Immature natural killer cell (primary cell): ENCODE measurements at regions not wholly inside any gene's neighbourhood (a gene's known extent, or its start where the extent isn't known, plus 50 kb on each side); places are given as distances from the start of the nearest gene placed in this dataset.

Source experiments
- DNase-seq, 3 donors: peaks; one replicate each; pipeline ENCODE4 v3.0.0; 2022; ENCODE audit warnings: mixed read lengths in 1 of 3
- H3K27ac Mint-ChIP-seq, 6 donors: one replicate each; pipeline ENCODE4 v1.8.0; 2020; ENCODE audit warnings: mixed read lengths in 6 of 6, mild to moderate bottlenecking in 5 of 6, inconsistent platforms in 4 of 6, moderate library complexity in 3 of 6
- H3K27me3 Mint-ChIP-seq, 3 donors: one replicate each; pipeline ENCODE4 v1.8.0; 2020 to 2021; ENCODE audit warnings: low read depth in 3 of 3, mild to moderate bottlenecking in 3 of 3, mixed read lengths in 3 of 3, moderate library complexity in 3 of 3, inconsistent platforms in 1 of 3
- H3K36me3 Mint-ChIP-seq, 3 donors: one replicate each; pipeline ENCODE4 v1.8.0; 2020; ENCODE audit warnings: mixed read lengths in 3 of 3, inconsistent platforms in 2 of 3, mild to moderate bottlenecking in 2 of 3
- H3K4me1 Mint-ChIP-seq, 2 donors: one replicate each; pipeline ENCODE4 v1.8.0; 2020; ENCODE audit warnings: inconsistent platforms in 2 of 2, mild to moderate bottlenecking in 2 of 2, mixed read lengths in 2 of 2, moderate library complexity in 1 of 2
- H3K4me3 Mint-ChIP-seq, 5 donors: one replicate each; pipeline ENCODE4 v1.8.0; 2020; ENCODE audit warnings: mild to moderate bottlenecking in 5 of 5, mixed read lengths in 5 of 5, inconsistent platforms in 3 of 5, moderate library complexity in 3 of 5
- H3K9me3 Mint-ChIP-seq, 6 donors: one replicate each; pipeline ENCODE4 v1.8.0; 2020; ENCODE audit warnings: mild to moderate bottlenecking in 6 of 6, mixed read lengths in 6 of 6, inconsistent platforms in 4 of 6, moderate library complexity in 3 of 6

DNA sequence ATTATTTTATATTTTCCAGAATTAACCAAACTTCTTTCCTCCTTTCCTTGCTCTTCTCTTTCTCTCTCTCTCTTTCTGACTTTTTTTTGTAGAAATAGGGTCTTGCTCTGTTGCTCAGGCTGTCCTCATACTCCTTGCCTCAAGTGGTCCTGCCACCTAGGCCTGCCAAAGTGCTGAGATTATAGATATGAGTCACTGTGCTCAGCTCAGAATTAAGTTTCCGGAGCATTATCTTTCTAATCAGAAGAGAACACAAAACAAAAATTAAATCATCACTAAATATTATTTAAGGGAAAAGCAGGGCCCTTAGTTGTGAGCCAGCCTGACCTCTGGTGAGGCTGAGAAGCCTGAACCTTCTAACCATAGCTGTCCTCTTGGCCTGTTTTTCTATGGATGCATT is 168.2 kb downstream of the SOX2 start:
- Mint-ChIP-seq H3K9me3 (peaks cover 0 to 4% (median 1%) of the 10 kb centered on the region in 6 donors), H3K27ac (no peak overlapping the region), H3K36me3 (no peaks in the 10 kb centered on the region), H3K27me3 (peaks cover 0 to 3% (median 2%) of the 10 kb centered on the region in 3 donors), H3K4me1 (no peaks in the 10 kb centered on the region), H3K4me3 (no peak overlapping the region)
- DNase-seq, result no peak

DNA sequence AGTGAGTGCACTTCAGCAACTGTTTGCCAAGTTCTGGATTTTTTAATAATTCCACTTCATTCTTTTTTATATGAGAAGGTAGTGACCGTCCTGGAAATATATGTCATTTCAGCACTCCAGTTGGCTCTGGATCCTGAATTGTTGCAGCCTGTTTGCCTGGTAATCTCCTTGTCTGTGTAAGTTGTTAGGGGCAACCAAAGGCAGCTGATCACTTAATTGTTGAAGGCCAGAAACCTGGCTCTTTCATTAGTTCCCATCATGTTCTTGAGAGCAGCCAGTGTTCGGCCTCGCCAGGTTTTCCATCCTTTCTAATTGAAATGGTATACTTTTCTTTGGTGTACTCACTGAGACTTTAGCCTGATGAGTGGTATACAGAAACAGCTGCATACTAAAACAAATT is 168.6 kb downstream of the SOX2 start:
- Mint-ChIP-seq H3K27me3 (peaks cover 0 to 3% (median 2%) of the 10 kb centered on the region in 3 donors), H3K36me3 (no peaks in the 10 kb centered on the region), H3K4me1 (no peaks in the 10 kb centered on the region), H3K9me3 (peaks cover 0 to 4% (median 1%) of the 10 kb centered on the region in 6 donors), H3K4me3 (no peak overlapping the region), H3K27ac (no peak overlapping the region)
- DNase-seq, result no peak

DNA sequence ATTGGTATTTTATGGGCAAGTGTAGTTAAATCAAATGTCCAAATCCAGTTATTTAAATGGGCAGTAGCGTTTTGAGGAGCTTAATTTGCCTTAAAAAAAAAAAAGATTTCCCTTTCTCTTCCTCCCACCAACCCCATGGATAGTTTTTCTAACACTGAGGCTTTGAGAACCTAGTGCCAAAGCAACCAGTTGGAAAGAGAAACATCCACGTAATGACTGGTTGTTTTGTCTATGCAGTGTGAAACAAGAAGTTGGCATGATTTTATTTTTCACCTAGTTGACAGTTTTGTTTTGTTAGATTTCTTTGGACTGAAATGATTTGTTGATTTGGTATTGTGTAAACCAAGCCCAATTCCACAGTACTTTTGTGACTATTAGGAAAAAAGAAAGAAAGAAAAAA is 170.0 kb downstream of the SOX2 start:
- Mint-ChIP-seq H3K4me1 (no peaks in the 10 kb centered on the region), H3K9me3 (peaks cover 0 to 4% (median 1%) of the 10 kb centered on the region in 6 donors), H3K27me3 (peaks cover 0 to 3% (median 2%) of the 10 kb centered on the region in 3 donors), H3K36me3 (no peaks in the 10 kb centered on the region), H3K4me3 (no peak overlapping the region), H3K27ac (no peak overlapping the region)
- no peak for DNase-seq

DNA sequence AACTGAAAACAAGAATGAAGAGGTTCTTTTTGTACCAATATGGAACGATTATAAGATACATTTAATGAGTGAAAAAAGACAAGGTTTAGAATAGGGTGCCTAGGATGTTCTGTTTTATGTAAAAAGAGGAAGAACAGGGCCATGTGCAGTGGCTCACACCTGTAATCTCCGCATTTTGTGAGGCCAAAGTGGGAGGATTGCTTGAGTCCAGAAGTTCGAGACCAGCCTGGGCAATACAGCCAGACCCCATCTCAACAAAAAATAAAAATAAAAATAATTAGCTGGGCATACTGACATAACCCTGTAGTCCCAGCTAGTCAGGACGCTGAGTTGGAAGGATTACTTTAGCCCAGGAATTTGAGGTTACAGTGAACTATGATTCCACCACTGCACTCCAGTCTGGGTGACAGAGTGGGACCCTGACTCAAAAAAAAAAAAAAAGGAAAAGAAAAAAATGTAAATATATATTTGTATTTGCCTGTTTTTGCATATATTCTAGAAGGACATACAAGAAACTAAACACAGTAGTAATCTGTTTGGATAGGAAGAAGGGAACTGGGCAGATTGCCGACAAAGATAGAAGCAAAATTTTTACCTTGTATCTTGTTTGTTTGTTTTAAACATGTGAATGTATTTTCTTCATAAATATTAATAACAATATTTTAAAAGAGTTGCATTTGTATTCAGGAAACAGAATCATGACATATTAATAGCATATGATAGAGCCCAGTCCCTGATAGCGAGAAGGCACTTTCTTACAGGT is 174.3 kb downstream of the SOX2 start:
- H3K27ac Mint-ChIP-seq, result no peak overlapping the region
- DNase-seq, result no peak
- H3K36me3 Mint-ChIP-seq, result no peaks in the 10 kb centered on the region
- H3K9me3 Mint-ChIP-seq, result peaks cover 0 to 8% (median 4%) of the 10 kb centered on the region in 6 donors
- no peak overlapping the region for H3K4me3 Mint-ChIP-seq
- H3K4me1 Mint-ChIP-seq, result no peaks in the 10 kb centered on the region
- H3K27me3 Mint-ChIP-seq, result peaks cover 0 to 3% (median 0%) of the 10 kb centered on the region in 3 donors

DNA sequence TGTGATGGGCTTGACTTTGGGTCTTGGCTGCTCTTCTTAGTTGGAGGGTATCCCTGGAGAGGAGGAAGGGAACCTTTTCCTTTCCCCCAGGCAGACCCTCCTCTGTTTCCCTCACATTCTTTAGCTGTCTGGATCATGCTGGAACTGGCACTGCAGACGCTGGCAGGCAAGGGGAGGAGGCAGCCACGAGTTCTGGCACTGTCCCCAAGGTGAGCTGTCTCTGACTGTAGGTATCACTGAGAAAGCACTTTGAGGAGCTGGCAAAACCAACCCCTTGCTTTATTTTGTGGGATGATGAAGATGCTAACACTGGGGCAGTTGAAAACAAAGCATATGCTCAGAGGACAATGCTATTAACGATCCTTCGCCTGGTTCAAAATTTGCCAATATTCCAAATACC is 175.0 kb downstream of the SOX2 start:
- Mint-ChIP-seq H3K4me3 (no peak overlapping the region), H3K27me3 (peaks cover 0 to 3% (median 0%) of the 10 kb centered on the region in 3 donors), H3K9me3 (peaks cover 0 to 7% (median 4%) of the 10 kb centered on the region in 6 donors), H3K36me3 (no peaks in the 10 kb centered on the region), H3K27ac (no peak overlapping the region), H3K4me1 (no peaks in the 10 kb centered on the region)
- no peak for DNase-seq

DNA sequence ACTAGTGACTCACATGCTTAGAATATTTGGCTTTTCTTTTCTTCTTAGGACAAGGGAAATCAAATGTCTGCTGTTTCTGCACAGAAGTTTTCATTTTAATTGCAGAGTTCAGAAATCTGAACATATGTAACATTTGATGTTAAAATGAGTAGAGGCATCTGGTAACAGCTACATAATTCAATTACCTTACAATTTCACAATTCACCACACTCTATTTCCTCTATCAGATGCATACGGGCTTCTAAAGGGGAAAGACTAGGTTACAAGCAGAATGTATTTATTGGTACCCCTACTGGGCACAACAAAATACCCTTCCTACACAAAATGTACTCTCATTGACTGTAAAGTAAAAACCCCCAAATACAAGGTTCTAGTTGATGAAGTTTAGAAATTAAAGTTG is 176.0 kb downstream of the SOX2 start:
- no peak overlapping the region for H3K27ac Mint-ChIP-seq
- no peaks in the 10 kb centered on the region for H3K36me3 Mint-ChIP-seq
- no peaks in the 10 kb centered on the region for H3K4me1 Mint-ChIP-seq
- peaks cover 0 to 3% (median 0%) of the 10 kb centered on the region in 3 donors for H3K27me3 Mint-ChIP-seq
- H3K9me3 Mint-ChIP-seq, result peaks cover 0 to 7% (median 3%) of the 10 kb centered on the region in 6 donors
- H3K4me3 Mint-ChIP-seq, result no peak overlapping the region
- no peak for DNase-seq

DNA sequence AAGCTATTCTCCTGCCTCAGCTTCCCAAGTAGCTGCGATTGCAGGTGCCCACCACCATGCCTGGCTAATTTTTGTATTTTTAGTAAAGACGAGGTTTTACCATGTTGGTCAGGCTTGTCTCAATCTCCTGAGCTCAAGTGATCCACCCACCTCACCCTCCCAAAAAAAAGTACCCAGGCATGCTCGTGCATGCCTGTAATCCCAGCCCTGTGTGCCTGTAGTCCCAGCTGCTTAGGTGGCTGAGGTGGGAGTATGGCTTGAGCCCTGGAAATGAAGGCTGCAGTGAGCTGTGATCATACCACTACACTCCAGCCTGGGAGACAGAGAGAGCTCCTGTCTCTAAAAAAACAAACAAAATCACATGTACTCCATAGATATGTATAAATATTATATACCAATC is 176.5 kb downstream of the SOX2 start:
- no peaks in the 10 kb centered on the region for H3K36me3 Mint-ChIP-seq

DNA sequence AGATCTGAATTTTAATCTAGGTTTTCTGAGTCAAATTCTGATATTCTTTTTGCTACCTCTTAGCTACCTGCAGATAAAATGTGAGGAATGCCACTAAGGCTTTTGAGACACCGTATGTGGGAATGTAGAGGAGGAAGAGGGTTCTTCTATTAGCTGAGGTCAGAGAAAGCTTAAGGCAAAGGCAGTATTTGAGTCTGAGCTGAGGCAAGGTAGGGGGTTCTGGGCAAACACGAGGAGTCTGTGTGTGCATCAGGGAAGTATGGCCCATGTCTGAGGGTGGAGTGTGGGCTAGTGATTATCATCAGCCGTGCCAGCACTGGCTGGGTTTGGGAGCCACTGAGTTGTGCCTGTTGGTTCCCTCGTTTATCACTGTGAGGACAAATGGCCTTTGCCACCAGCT is 181.1 kb downstream of the SOX2 start:
- no peaks in the 10 kb centered on the region for H3K27me3 Mint-ChIP-seq
- no peak overlapping the region for H3K27ac Mint-ChIP-seq
- no peak for DNase-seq
- peaks cover 0 to 3% (median 3%) of the 10 kb centered on the region in 3 donors for H3K36me3 Mint-ChIP-seq
- H3K4me3 Mint-ChIP-seq, result no peak overlapping the region
- H3K4me1 Mint-ChIP-seq, result no peaks in the 10 kb centered on the region
- peaks cover 0 to 11% (median 6%) of the 10 kb centered on the region in 6 donors for H3K9me3 Mint-ChIP-seq

More for the DNA sequence above, 176.5 kb downstream of the SOX2 start:
- no peak overlapping the region for H3K4me3 Mint-ChIP-seq
- peaks cover 0 to 2% (median 0%) of the 10 kb centered on the region in 3 donors for H3K27me3 Mint-ChIP-seq
- peaks cover 0 to 7% (median 3%) of the 10 kb centered on the region in 6 donors for H3K9me3 Mint-ChIP-seq
- H3K27ac Mint-ChIP-seq, result no peak overlapping the region
- DNase-seq, result no peak
- no peaks in the 10 kb centered on the region for H3K4me1 Mint-ChIP-seq

DNA sequence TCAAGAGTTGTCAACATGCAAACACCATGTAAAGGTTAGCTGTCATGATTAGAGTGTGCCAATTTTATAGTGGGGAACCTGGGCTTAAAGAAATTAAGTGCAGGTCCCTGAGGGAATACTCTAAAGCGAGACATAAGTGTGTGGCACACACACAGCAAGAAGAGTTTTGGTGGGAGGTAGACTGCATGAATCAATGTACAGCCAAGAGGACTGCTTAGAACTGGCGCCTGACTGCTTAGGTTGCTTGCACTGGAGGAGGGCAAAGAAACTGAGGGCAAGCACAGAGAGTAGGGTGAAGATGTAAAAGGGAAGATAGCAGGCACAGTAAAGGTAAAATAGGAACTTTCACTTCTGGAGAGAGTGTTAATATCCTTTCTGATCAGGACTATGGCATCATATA is 184.9 kb downstream of the SOX2 start:
- DNase-seq, result no peak
- Mint-ChIP-seq H3K27me3 (no peaks in the 10 kb centered on the region), H3K4me3 (no peak overlapping the region), H3K4me1 (no peaks in the 10 kb centered on the region), H3K36me3 (peaks cover 0 to 3% (median 3%) of the 10 kb centered on the region in 3 donors), H3K9me3 (peaks cover 3 to 14% (median 4%) of the 10 kb centered on the region in 6 donors), H3K27ac (no peak overlapping the region)

DNA sequence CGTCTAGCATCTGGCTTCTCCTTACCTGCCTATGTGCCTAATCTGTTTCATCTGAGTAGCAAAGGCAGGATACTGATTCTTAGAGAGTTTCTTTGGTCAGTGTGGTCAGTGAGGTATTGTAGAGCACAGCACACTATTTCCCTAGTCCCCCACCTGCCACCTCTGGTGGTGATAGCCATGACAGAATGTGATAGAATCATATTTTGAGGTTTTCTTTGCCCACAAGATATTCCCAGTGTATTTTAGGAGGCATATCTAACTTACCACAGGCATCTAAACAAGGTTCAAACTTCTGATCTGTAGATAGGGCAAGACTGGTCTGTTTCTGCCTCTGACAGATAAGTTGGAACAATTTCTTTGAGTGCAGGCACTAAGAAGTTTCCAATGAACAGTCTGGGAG is 188.0 kb downstream of the SOX2 start:
- no peaks in the 10 kb centered on the region for H3K27me3 Mint-ChIP-seq
- peaks cover 2 to 11% (median 4%) of the 10 kb centered on the region in 6 donors for H3K9me3 Mint-ChIP-seq
- no peak overlapping the region for H3K27ac Mint-ChIP-seq
- no peak for DNase-seq
- no peak overlapping the region for H3K4me3 Mint-ChIP-seq
- no peaks in the 10 kb centered on the region for H3K4me1 Mint-ChIP-seq
- H3K36me3 Mint-ChIP-seq, result peaks cover 0 to 3% (median 3%) of the 10 kb centered on the region in 3 donors

DNA sequence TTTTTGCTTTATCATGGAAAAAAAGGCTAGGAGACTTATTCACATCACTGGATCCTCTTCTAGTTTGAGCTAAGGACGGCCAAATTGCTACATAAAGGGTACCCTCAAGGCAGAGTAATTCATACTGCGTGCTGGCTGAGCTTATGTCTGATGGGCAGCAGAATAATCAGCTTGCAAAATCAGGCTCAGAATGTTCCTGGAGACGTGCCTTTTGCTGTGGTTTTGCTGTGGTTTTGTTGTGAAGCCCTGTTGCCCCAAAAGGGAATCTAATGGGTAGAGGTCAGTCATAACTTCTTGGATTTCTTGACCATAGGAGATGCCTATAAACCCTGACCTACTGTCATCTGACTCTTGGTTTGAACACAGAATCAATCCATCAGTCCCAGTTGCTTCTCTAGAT is 189.9 kb downstream of the SOX2 start:
- no peak for DNase-seq
- H3K27me3 Mint-ChIP-seq, result no peaks in the 10 kb centered on the region
- no peaks in the 10 kb centered on the region for H3K4me1 Mint-ChIP-seq
- no peak overlapping the region for H3K27ac Mint-ChIP-seq
- H3K9me3 Mint-ChIP-seq, result peaks cover under 1 to 6% (median 3%) of the 10 kb centered on the region in 6 donors
- no peak overlapping the region for H3K4me3 Mint-ChIP-seq
- peaks cover 0 to 2% (median 1%) of the 10 kb centered on the region in 3 donors for H3K36me3 Mint-ChIP-seq

DNA sequence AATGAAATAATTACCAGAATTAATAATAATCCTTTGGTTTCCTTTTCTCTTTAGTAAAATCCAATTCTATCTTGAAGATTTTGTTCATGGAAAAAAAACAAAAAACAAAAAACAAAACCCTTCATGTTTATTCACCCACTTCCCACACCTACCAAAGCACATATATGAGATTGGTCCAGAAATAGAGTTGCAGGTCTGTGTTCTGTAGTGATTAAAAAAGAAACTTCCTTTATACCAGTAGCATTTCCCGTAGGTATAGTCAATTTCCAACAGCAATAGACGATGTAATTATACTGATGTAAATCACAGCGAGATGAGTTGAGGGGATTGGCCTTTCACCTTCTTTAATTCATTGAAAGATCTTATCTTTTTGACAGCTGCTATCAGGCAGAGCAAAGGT is 194.6 kb downstream of the SOX2 start:
- no peak for DNase-seq
- H3K4me3 Mint-ChIP-seq, result no peak overlapping the region
- peaks cover 0 to 10% (median 7%) of the 10 kb centered on the region in 6 donors for H3K9me3 Mint-ChIP-seq
- H3K36me3 Mint-ChIP-seq, result peaks cover 0 to 4% (median 0%) of the 10 kb centered on the region in 3 donors
- no peaks in the 10 kb centered on the region for H3K4me1 Mint-ChIP-seq
- H3K27me3 Mint-ChIP-seq, result peaks cover 0 to 2% (median 1%) of the 10 kb centered on the region in 3 donors
- no peak overlapping the region for H3K27ac Mint-ChIP-seq

DNA sequence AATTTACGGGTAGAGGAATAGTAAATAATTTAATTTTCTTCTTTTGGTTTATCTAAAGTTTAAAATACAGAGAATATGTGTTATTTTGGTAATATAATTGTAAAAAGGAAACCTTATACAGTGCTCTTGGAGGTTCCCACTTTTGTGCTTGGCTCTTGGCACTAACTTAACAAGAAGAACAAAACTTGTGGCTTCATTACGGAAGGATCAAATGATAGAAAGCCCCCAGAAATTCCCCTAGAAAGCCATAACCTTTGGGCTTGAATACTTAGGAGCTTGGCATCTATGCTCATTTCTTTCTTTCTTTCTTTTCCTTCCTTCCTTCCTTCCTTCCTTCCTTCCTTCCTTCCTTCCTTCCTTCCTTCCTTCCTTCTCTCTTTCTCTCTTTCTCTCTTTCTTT is 197.5 kb downstream of the SOX2 start:
- peaks cover 0 to 2% (median 1%) of the 10 kb centered on the region in 3 donors for H3K27me3 Mint-ChIP-seq
- H3K27ac Mint-ChIP-seq, result no peak overlapping the region
- DNase-seq, result no peak
- H3K9me3 Mint-ChIP-seq, result peaks cover 0 to 10% (median 7%) of the 10 kb centered on the region in 6 donors
- no peak overlapping the region for H3K4me3 Mint-ChIP-seq
- peaks cover 0 to 4% (median 0%) of the 10 kb centered on the region in 3 donors for H3K36me3 Mint-ChIP-seq
- no peaks in the 10 kb centered on the region for H3K4me1 Mint-ChIP-seq

DNA sequence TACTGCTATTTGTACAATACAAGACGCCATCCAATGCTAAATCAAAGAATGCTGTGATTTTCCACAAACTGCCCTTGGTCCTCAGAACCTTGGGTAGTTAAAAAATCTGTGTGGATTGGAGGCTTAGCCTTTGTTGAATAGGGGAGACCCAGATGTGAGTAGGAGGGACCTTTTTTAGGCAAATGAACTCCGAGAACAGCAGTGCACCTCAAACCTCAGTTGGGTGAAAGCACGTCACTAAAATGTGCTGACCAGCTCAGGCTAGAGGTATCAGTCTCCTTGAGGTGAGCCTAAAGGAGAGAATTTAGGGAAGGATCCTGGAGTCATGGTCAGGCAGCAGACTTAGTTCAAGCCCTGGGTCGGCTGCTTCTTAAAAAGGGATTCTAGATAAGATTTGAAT is 200.7 kb downstream of the SOX2 start:
- Mint-ChIP-seq H3K36me3 (peaks cover 0 to 2% (median 0%) of the 10 kb centered on the region in 3 donors), H3K4me3 (no peak overlapping the region), H3K27me3 (peaks cover 0 to 2% (median 1%) of the 10 kb centered on the region in 3 donors), H3K27ac (no peak overlapping the region), H3K4me1 (no peaks in the 10 kb centered on the region), H3K9me3 (peaks cover 0 to 13% (median 8%) of the 10 kb centered on the region in 6 donors)
- no peak for DNase-seq
